BE2C (cell line): ENCODE measurements at regions not wholly inside any gene's neighbourhood (a gene's known extent, or its start where the extent isn't known, plus 50 kb on each side); places are given as distances from the start of the nearest gene placed in this dataset.

ENCODE experiments used
- DNase-seq: peaks from one replicate; pipeline ENCODE4 v3.0.0-alpha.2; 2020
- H3K27me3 ChIP-seq: fragments of 250-450 bp; sonication (Bioruptor Pico); 2 replicates; pipeline ENCODE4 v1.5.1; 2020; ENCODE audit warnings: mild to moderate bottlenecking
- H3K36me3 ChIP-seq: fragments of 250-450 bp; sonication (Bioruptor Pico); 2 replicates; pipeline ENCODE4 v1.5.1; 2020; ENCODE audit warnings: mild to moderate bottlenecking
- H3K4me1 ChIP-seq: fragments of 250-450 bp; sonication (Bioruptor Pico); 2 replicates; pipeline ENCODE4 v1.5.1; 2020
- H3K4me3 ChIP-seq: 2 replicates; pipeline ENCODE4 v1.5.1; 2011; ENCODE audit warnings: low read depth, low read length
- H3K9me3 ChIP-seq: fragments of 250-450 bp; sonication (Bioruptor Pico); 2 replicates; pipeline ENCODE4 v1.5.1; 2020
- CTCF ChIP-seq: IDR thresholded peaks from 2 replicates; pipeline ENCODE4 v1.5.1; 2012; ENCODE audit warnings: mild to moderate bottlenecking, low read depth, low read length

GRCh38 chr20:39946053-39946810, 742.8 kb downstream of the MAFB start:
- Histone ChIP-seq H3K4me1 (no peaks in the 10 kb centered on the region), H3K36me3 (no peaks in the 10 kb centered on the region), H3K4me3 (no peak overlapping the region), H3K9me3 (no peaks in the 10 kb centered on the region), H3K27me3 (no peaks in the 10 kb centered on the region)
- DNase-seq, result no peak
- TF ChIP-seq CTCF, result no peak

- no peaks in the 10 kb centered on the region for H3K27me3 ChIP-seq
- no peak for TF ChIP-seq CTCF
- H3K9me3 ChIP-seq, result no peaks in the 10 kb centered on the region
- no peaks in the 10 kb centered on the region for H3K4me1 ChIP-seq
- H3K36me3 ChIP-seq, result no peaks in the 10 kb centered on the region
- H3K4me3 ChIP-seq, result no peak overlapping the region
- no peak for DNase-seq
Observed at GRCh38 chr20:39944861-39945260, 744.2 kb downstream of the MAFB start.

- Histone ChIP-seq H3K9me3 (no peaks in the 10 kb centered on the region), H3K4me3 (no peak overlapping the region), H3K4me1 (no peaks in the 10 kb centered on the region), H3K36me3 (no peaks in the 10 kb centered on the region), H3K27me3 (no peaks in the 10 kb centered on the region)
- no peak for TF ChIP-seq CTCF
- DNase-seq, result no peak
Observed at GRCh38 chr20:39943336-39943735, 745.7 kb downstream of the MAFB start.

GRCh38 chr20:39941245-39941644, 747.8 kb downstream of the MAFB start:
- no peak for DNase-seq
- H3K9me3 ChIP-seq, result no peaks in the 10 kb centered on the region

GRCh38 chr20:39939241-39939865, 749.7 kb downstream of the MAFB start:
- no peaks in the 10 kb centered on the region for H3K27me3 ChIP-seq
- H3K4me3 ChIP-seq, result no peak overlapping the region
- no peak for DNase-seq
- H3K36me3 ChIP-seq, result no peaks in the 10 kb centered on the region
- no peaks in the 10 kb centered on the region for H3K4me1 ChIP-seq
- no peaks in the 10 kb centered on the region for H3K9me3 ChIP-seq
- TF ChIP-seq CTCF, result no peak

More at GRCh38 chr20:39941245-39941644, 747.8 kb downstream of the MAFB start:
- Histone ChIP-seq H3K4me1 (no peaks in the 10 kb centered on the region), H3K36me3 (no peaks in the 10 kb centered on the region), H3K27me3 (no peaks in the 10 kb centered on the region), H3K4me3 (no peak overlapping the region)
- no peak for TF ChIP-seq CTCF

GRCh38 chr20:39936401-39936800, 752.6 kb downstream of the MAFB start:
- no peak for DNase-seq
- no peaks in the 10 kb centered on the region for H3K27me3 ChIP-seq
- H3K9me3 ChIP-seq, result no peaks in the 10 kb centered on the region
- no peaks in the 10 kb centered on the region for H3K36me3 ChIP-seq
- no peak overlapping the region for H3K4me3 ChIP-seq
- H3K4me1 ChIP-seq, result no peaks in the 10 kb centered on the region
- no peak for TF ChIP-seq CTCF
